ENCODE measurements at regions not wholly inside any gene's neighbourhood (a gene's known extent, or its start where the extent isn't known, plus 50 kb on each side); places are given as distances from the start of the nearest gene placed in this dataset.

GRCh38 chr1:227396539-227397353 lies 78.5 kb upstream of the CDC42BPA start:
- H3K27me3 ChIP-seq (replicated peaks in 1 of 2; ENCODE audit: control insufficient read depth in 2 of 2, insufficient read depth in 2 of 2, low read length in 1 of 2): no peaks in the 10 kb centered on the region
- TF ChIP-seq IRF3 (IDR thresholded peaks at IDR 0.05) (no peak), LARP7 (IDR thresholded peaks at IDR 0.05) (no peak), SIN3A (IDR thresholded peaks at IDR 0.05; ENCODE audit: low read depth, low read length) (no peak), SMAD5 (IDR thresholded peaks at IDR 0.05; ENCODE audit: low read depth) (no peak), RUNX3 (IDR thresholded peaks at IDR 0.05; ENCODE audit: low read length) (no peak)
- no peak overlapping the region for H3K4me3 ChIP-seq
- ChIA-PET RAD21 (ENCODE audit: unreplicated experiment) (no interaction called here), CTCF (no interaction called here), POLR2A (no interaction called here), SMC1A (ENCODE audit: uncharacterized antibody, unreplicated experiment) (no interaction called here)
- no peak overlapping the region for H3K27ac ChIP-seq (ENCODE audit: control insufficient read depth, insufficient read depth)
- no peak for ATAC-seq
- H3K4me1 ChIP-seq (ENCODE audit: control insufficient read depth, insufficient read depth, low read length): no peaks in the 10 kb centered on the region
- in situ Hi-C loops (cut with MboI): no loop called here
- no peaks in the 10 kb centered on the region for H3K9me3 ChIP-seq (replicated peaks; ENCODE audit: control insufficient read depth, insufficient read depth, low read length)
- no peak overlapping the region for H3K9ac ChIP-seq (ENCODE audit: control insufficient read depth, insufficient read depth, low read length)
- 42% methylated on average over 8 of the region's 8 CpGs for WGBS (ENCODE audit: insufficient coverage, insufficient replicate concordance, low lambda C conversion rate, missing lambda C conversion rate)
- FAIRE-seq: no peak
- no TSS peak for BruUV-seq (replicated peaks)
- DNase-seq (ENCODE audit: low read depth, low spot score): no peak
- no peaks in the 10 kb centered on the region for H3K36me3 ChIP-seq (ENCODE audit: control insufficient read depth in 2 of 2, insufficient read depth in 2 of 2, low read length in 1 of 2)
- no peaks in the 10 kb centered on the region for H4K20me1 ChIP-seq (ENCODE audit: control insufficient read depth, insufficient read depth)
- H2AFZ ChIP-seq (ENCODE audit: control insufficient read depth, low read depth, low read length): no peak overlapping the region
- H3K79me2 ChIP-seq (ENCODE audit: control insufficient read depth, insufficient read depth, low read length): no peaks in the 10 kb centered on the region
- intact Hi-C loops (cut with micrococcal nuclease; ENCODE audit: unreplicated experiment): no loop called here
- no peak overlapping the region for H3K4me2 ChIP-seq (ENCODE audit: control insufficient read depth, insufficient read depth)

- no peak for DNase-seq (ENCODE audit: low read depth, low spot score)
- no peaks in the 10 kb centered on the region for H3K27me3 ChIP-seq (replicated peaks in 1 of 2; ENCODE audit: control insufficient read depth in 2 of 2, insufficient read depth in 2 of 2, low read length in 1 of 2)
- FAIRE-seq: no peak
- BruUV-seq (replicated peaks): no TSS peak
- POLR2A ChIA-PET: no interaction called here
- no peaks in the 10 kb centered on the region for H4K20me1 ChIP-seq (ENCODE audit: control insufficient read depth, insufficient read depth)
- intact Hi-C loops (cut with micrococcal nuclease; ENCODE audit: unreplicated experiment) (no loop called here), in situ Hi-C loops (cut with MboI) (no loop called here)
- no peak overlapping the region for H3K27ac ChIP-seq (ENCODE audit: control insufficient read depth, insufficient read depth)
- SMC1A ChIA-PET (ENCODE audit: uncharacterized antibody, unreplicated experiment): no interaction called here
- H3K4me3 ChIP-seq: no peak overlapping the region
- H3K4me1 ChIP-seq (ENCODE audit: control insufficient read depth, insufficient read depth, low read length): no peaks in the 10 kb centered on the region
- RAD21 ChIA-PET (ENCODE audit: unreplicated experiment): no interaction called here
- H3K9me3 ChIP-seq (replicated peaks; ENCODE audit: control insufficient read depth, insufficient read depth, low read length): no peaks in the 10 kb centered on the region
- H2AFZ ChIP-seq (ENCODE audit: control insufficient read depth, low read depth, low read length): no peak overlapping the region
- CTCF ChIA-PET: no interaction called here
- no peaks in the 10 kb centered on the region for H3K79me2 ChIP-seq (ENCODE audit: control insufficient read depth, insufficient read depth, low read length)
- H3K4me2 ChIP-seq (ENCODE audit: control insufficient read depth, insufficient read depth): no peak overlapping the region
- no peak overlapping the region for H3K9ac ChIP-seq (ENCODE audit: control insufficient read depth, insufficient read depth, low read length)
- WGBS (ENCODE audit: insufficient coverage, insufficient replicate concordance, low lambda C conversion rate, missing lambda C conversion rate): 12% methylated on average over 2 of the region's 2 CpGs
- H3K36me3 ChIP-seq (ENCODE audit: control insufficient read depth in 2 of 2, insufficient read depth in 2 of 2, low read length in 1 of 2): no peaks in the 10 kb centered on the region
- ATAC-seq: no peak
- TF ChIP-seq PML (IDR thresholded peaks at IDR 0.05; ENCODE audit: low read length) (no peak), CHD2 (IDR thresholded peaks at IDR 0.05; ENCODE audit: borderline replicate concordance, low read depth, low read length) (no peak), CEBPZ (IDR thresholded peaks at IDR 0.05; ENCODE audit: low read depth, low read length) (no peak), E2F8 (IDR thresholded peaks at IDR 0.05; ENCODE audit: low read depth, partially characterized antibody) (no peak)
Observed at GRCh38 chr1:227395426-227396028, 77.2 kb upstream of the CDC42BPA start.

Measured in GM12878 (cell line).